BE2C (cell line): ENCODE measurements at regions not wholly inside any gene's neighbourhood (a gene's known extent, or its start where the extent isn't known, plus 50 kb on each side); places are given as distances from the start of the nearest gene placed in this dataset.

ENCODE experiments used
- DNase-seq: peaks from one replicate; pipeline ENCODE4 v3.0.0-alpha.2; 2020
- H3K27me3 ChIP-seq: fragments of 250-450 bp; sonication (Bioruptor Pico); 2 replicates; pipeline ENCODE4 v1.5.1; 2020; ENCODE audit warnings: mild to moderate bottlenecking
- H3K36me3 ChIP-seq: fragments of 250-450 bp; sonication (Bioruptor Pico); 2 replicates; pipeline ENCODE4 v1.5.1; 2020; ENCODE audit warnings: mild to moderate bottlenecking
- H3K4me1 ChIP-seq: fragments of 250-450 bp; sonication (Bioruptor Pico); 2 replicates; pipeline ENCODE4 v1.5.1; 2020
- H3K4me3 ChIP-seq: 2 replicates; pipeline ENCODE4 v1.5.1; 2011; ENCODE audit warnings: low read depth, low read length
- H3K9me3 ChIP-seq: fragments of 250-450 bp; sonication (Bioruptor Pico); 2 replicates; pipeline ENCODE4 v1.5.1; 2020
- CTCF ChIP-seq: IDR thresholded peaks from 2 replicates; pipeline ENCODE4 v1.5.1; 2012; ENCODE audit warnings: mild to moderate bottlenecking, low read depth, low read length

- Histone ChIP-seq H3K4me3 (no peak overlapping the region), H3K36me3 (no peaks in the 10 kb centered on the region)
These were observed 303.0 kb upstream of the CDH9 start for GRCh38 chr5:27341342-27341741.

GRCh38 chr5:27336817-27337216, 298.4 kb upstream of the CDH9 start:
- no peaks in the 10 kb centered on the region for H3K4me1 ChIP-seq
- H3K4me3 ChIP-seq, result no peak overlapping the region
- H3K27me3 ChIP-seq, result no peaks in the 10 kb centered on the region
- no peak for DNase-seq
- no peaks in the 10 kb centered on the region for H3K36me3 ChIP-seq
- H3K9me3 ChIP-seq, result no peaks in the 10 kb centered on the region
- TF ChIP-seq CTCF, result no peak

More at GRCh38 chr5:27341342-27341741, 303.0 kb upstream of the CDH9 start:
- Histone ChIP-seq H3K4me1 (no peaks in the 10 kb centered on the region), H3K27me3 (no peaks in the 10 kb centered on the region), H3K9me3 (no peaks in the 10 kb centered on the region)
- no peak for DNase-seq
- TF ChIP-seq CTCF, result no peak

GRCh38 chr5:27328480-27328879, 290.1 kb upstream of the CDH9 start:
- Histone ChIP-seq H3K9me3 (no peaks in the 10 kb centered on the region), H3K27me3 (no peaks in the 10 kb centered on the region), H3K4me3 (no peak overlapping the region), H3K4me1 (no peaks in the 10 kb centered on the region), H3K36me3 (no peaks in the 10 kb centered on the region)
- no peak for DNase-seq
- TF ChIP-seq CTCF, result no peak

GRCh38 chr5:27325513-27325912, 287.1 kb upstream of the CDH9 start:
- no peaks in the 10 kb centered on the region for H3K27me3 ChIP-seq
- no peak for DNase-seq
- H3K9me3 ChIP-seq, result no peaks in the 10 kb centered on the region
- no peak for TF ChIP-seq CTCF
- no peaks in the 10 kb centered on the region for H3K36me3 ChIP-seq
- H3K4me1 ChIP-seq, result no peaks in the 10 kb centered on the region
- no peak overlapping the region for H3K4me3 ChIP-seq

GRCh38 chr5:27318701-27319100, 280.3 kb upstream of the CDH9 start:
- H3K36me3 ChIP-seq, result no peaks in the 10 kb centered on the region
- no peaks in the 10 kb centered on the region for H3K4me1 ChIP-seq
- H3K27me3 ChIP-seq, result no peaks in the 10 kb centered on the region
- DNase-seq, result no peak
- no peak for TF ChIP-seq CTCF
- H3K4me3 ChIP-seq, result no peak overlapping the region
- H3K9me3 ChIP-seq, result no peaks in the 10 kb centered on the region

GRCh38 chr5:27316271-27316650, 277.9 kb upstream of the CDH9 start:
- H3K9me3 ChIP-seq, result no peaks in the 10 kb centered on the region
- H3K4me3 ChIP-seq, result no peak overlapping the region
- no peaks in the 10 kb centered on the region for H3K27me3 ChIP-seq
- H3K4me1 ChIP-seq, result no peaks in the 10 kb centered on the region
- no peaks in the 10 kb centered on the region for H3K36me3 ChIP-seq
- TF ChIP-seq CTCF, result no peak
- no peak for DNase-seq
